ENCODE measurements at regions not wholly inside any gene's neighbourhood (a gene's known extent, or its start where the extent isn't known, plus 50 kb on each side); places are given as distances from the start of the nearest gene placed in this dataset.

DNA sequence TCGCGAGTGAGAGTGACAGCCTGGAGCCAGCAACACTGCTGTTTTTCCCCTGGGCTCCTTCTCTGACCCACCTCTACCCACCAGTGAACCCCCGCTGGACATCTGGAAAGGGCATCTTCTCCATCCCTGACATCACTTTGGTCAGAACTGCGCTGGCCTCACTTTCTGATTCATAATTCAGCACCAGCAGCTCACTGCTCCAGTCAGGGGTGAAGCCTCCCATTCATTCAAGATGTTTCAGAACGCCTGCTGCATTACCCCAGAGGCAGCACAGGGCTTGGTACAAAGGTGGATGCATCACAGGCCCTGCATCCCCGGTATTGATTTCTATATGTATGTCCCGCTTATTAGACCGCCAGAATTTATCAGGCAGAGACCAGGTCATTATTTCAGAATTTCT, 182.8 kb upstream of the TSHZ3 start:
- TF ChIP-seq EZH2 (IDR thresholded peaks at IDR 0.05; ENCODE audit: insufficient read depth, low read length) (no peak), CTCF (IDR thresholded peaks at IDR 0.05; ENCODE audit: insufficient read depth, low read depth, low read length) (no peak)

All from astrocyte (in vitro differentiated cells and primary cell).